Spinal cord (tissue), 9 donors: ENCODE measurements at regions not wholly inside any gene's neighbourhood (a gene's known extent, or its start where the extent isn't known, plus 50 kb on each side); places are given as distances from the start of the nearest gene placed in this dataset.

Experiments
- DNase-seq, 6 donors: peaks; one replicate each; pipeline versions ENCODE4 v3.0.0 to v3.0.0-alpha.2; 2013 to 2015; ENCODE audit warnings: low spot score in 6 of 6, low read depth in 4 of 6
- H3K27ac ChIP-seq: one replicate; pipeline ENCODE4 v1.5.1; 2013; ENCODE audit warnings: low read depth, low read length, control low read depth
- H3K27me3 ChIP-seq: one replicate; pipeline ENCODE4 v1.6.1; 2013; ENCODE audit warnings: low read length; ENCODE audit not compliant: control insufficient read depth, insufficient read depth
- H3K36me3 ChIP-seq: one replicate; pipeline ENCODE4 v1.6.1; 2013; ENCODE audit warnings: low read length; ENCODE audit not compliant: control insufficient read depth, insufficient read depth
- H3K4me1 ChIP-seq: one replicate; pipeline ENCODE4 v1.6.1; 2013; ENCODE audit warnings: low read length; ENCODE audit not compliant: control insufficient read depth, insufficient read depth
- H3K4me3 ChIP-seq: one replicate; pipeline ENCODE4 v1.5.1; 2013; ENCODE audit warnings: low read depth, low read length, control low read depth
- H3K9me3 ChIP-seq: one replicate; pipeline ENCODE4 v1.6.1; 2013; ENCODE audit warnings: low read length; ENCODE audit not compliant: control insufficient read depth, insufficient read depth
- WGBS: methylation state at CpG from one replicate; pipeline ENCODE4 v1.1.5; 2013; ENCODE audit warnings: missing lambda C conversion rate; ENCODE audit not compliant: insufficient coverage; 5-methylcytosine and 5-hydroxymethylcytosine counted together
- donor health status: healthy.

DNA sequence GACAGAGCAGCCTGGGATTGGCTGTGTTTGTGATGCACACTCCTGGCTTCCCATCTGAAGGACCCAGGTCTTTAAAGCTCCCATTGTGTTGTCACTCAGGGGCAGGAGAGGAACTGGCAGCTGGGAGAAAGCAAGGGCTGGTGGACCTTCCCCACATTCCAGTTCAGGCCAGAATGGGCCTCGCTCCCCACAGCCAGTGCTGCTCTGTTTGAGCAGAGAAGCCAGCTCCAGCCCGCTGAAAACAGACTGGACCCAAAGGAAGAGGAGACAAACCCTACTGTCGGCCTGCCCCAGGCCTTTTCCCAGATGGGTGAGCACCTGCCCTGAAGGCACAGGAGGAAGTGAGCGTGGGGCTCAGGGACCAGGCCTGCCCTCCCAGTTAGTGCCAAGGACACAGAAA lies 499.4 kb downstream of the NPHP4 start:
- WGBS = 53% methylated on average over 4 of the region's 4 CpGs
- H3K4me1 ChIP-seq = peaks cover 33% of the 10 kb centered on the region
- peaks cover 2% of the 10 kb centered on the region for H3K27me3 ChIP-seq
- no peak overlapping the region for H3K27ac ChIP-seq
- no peak for DNase-seq
- no peak overlapping the region for H3K4me3 ChIP-seq
- no peaks in the 10 kb centered on the region for H3K9me3 ChIP-seq
- H3K36me3 ChIP-seq = no peaks in the 10 kb centered on the region

GRCh38 chr1:5491207-5491904 lies 500.9 kb downstream of the NPHP4 start:
- Histone ChIP-seq H3K27me3 (peaks cover 2% of the 10 kb centered on the region), H3K9me3 (no peaks in the 10 kb centered on the region), H3K27ac (no peak overlapping the region), H3K4me1 (peaks cover 28% of the 10 kb centered on the region), H3K4me3 (no peak overlapping the region), H3K36me3 (no peaks in the 10 kb centered on the region)
- no peak for DNase-seq
- WGBS = 70% methylated on average over 9 of the region's 9 CpGs

GRCh38 chr1:5490635-5491034 lies 501.6 kb downstream of the NPHP4 start:
- H3K27me3 ChIP-seq = peaks cover 2% of the 10 kb centered on the region

GRCh38 chr1:5488448-5488847 lies 503.8 kb downstream of the NPHP4 start:
- no peak overlapping the region for H3K27ac ChIP-seq
- no peak for DNase-seq
- peaks cover 2% of the 10 kb centered on the region for H3K27me3 ChIP-seq
- H3K4me1 ChIP-seq = peaks cover 25% of the 10 kb centered on the region
- H3K9me3 ChIP-seq = no peaks in the 10 kb centered on the region
- no CpG with 5 or more reads among the region's 1 CpG for WGBS
- no peak overlapping the region for H3K4me3 ChIP-seq
- no peaks in the 10 kb centered on the region for H3K36me3 ChIP-seq

More at GRCh38 chr1:5490635-5491034, 501.6 kb downstream of the NPHP4 start:
- DNase-seq = peak in 2 of 6 donors; percentile 28 to 63
- Histone ChIP-seq H3K27ac (no peak overlapping the region), H3K4me3 (no peak overlapping the region), H3K9me3 (no peaks in the 10 kb centered on the region), H3K36me3 (no peaks in the 10 kb centered on the region), H3K4me1 (peaks cover 35% of the 10 kb centered on the region)
- 49% methylated on average over 12 of the region's 12 CpGs for WGBS

DNA sequence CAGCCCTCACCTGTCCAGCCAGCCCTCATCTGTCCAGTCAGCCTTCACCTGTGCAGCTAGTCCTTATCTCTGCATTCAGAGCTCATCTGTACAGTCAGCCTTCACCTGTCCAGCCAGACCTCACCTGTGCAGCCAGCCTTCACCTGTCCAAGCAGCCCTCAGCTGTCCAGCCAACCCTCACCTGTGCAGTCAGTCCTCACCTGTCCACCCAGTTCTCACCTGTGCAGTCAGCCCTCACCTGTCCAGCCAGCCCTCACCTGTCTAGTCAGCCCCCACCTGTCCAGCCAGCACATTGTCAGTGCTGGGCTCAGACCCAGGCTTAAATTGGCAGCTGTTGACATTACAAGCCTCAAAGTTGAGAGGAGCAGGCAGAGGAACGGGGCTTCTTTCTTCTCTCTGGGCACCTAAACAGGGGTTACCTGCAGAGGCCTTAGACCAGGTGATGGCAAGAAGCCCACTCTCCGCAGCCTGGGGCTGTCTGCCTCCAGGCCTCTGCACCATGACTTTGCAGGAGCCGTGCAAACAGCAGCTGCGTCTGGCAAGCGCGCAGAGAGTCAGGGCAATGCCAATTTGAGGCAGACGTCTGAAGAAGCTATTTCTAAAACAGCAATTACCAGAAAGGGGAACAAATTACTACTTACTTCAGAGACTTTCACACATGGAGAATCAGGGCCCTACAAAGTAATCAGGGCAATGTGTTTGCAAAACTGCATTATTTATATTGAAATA lies 506.1 kb downstream of the NPHP4 start:
- Histone ChIP-seq H3K27me3 (peaks cover 2% of the 10 kb centered on the region), H3K36me3 (no peaks in the 10 kb centered on the region), H3K4me3 (no peak overlapping the region), H3K27ac (no peak overlapping the region), H3K4me1 (peaks cover 16% of the 10 kb centered on the region), H3K9me3 (no peaks in the 10 kb centered on the region)
- DNase-seq = peak in 2 of 6 donors; percentile 56 to 62
- WGBS = 86% methylated on average over 6 of the region's 7 CpGs

DNA sequence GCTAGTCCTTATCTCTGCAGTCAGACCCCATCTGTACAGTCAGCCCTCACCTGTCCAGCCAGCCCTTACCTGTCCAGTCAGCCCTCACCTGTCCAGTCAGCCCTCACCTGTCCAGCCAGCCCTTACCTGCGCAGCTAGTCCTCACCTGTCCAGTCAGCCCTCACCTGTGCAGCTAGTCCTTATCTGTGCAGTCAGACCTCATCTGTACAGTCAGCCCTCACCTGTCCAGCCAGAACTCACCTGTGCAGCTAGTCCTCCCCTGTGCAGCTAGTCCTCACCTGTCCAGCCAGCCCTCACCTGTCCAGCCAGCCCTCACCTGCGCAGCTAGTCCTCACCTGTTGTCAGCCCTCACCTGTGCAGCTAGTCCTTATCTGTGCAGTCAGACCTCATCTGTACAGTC lies 506.8 kb downstream of the NPHP4 start:
- H3K27me3 ChIP-seq = no peaks in the 10 kb centered on the region
- H3K4me3 ChIP-seq = no peak overlapping the region
- 93% methylated on average over 2 of the region's 2 CpGs for WGBS
- no peaks in the 10 kb centered on the region for H3K36me3 ChIP-seq
- no peaks in the 10 kb centered on the region for H3K9me3 ChIP-seq
- H3K27ac ChIP-seq = no peak overlapping the region
- DNase-seq = no peak
- peaks cover 11% of the 10 kb centered on the region for H3K4me1 ChIP-seq

DNA sequence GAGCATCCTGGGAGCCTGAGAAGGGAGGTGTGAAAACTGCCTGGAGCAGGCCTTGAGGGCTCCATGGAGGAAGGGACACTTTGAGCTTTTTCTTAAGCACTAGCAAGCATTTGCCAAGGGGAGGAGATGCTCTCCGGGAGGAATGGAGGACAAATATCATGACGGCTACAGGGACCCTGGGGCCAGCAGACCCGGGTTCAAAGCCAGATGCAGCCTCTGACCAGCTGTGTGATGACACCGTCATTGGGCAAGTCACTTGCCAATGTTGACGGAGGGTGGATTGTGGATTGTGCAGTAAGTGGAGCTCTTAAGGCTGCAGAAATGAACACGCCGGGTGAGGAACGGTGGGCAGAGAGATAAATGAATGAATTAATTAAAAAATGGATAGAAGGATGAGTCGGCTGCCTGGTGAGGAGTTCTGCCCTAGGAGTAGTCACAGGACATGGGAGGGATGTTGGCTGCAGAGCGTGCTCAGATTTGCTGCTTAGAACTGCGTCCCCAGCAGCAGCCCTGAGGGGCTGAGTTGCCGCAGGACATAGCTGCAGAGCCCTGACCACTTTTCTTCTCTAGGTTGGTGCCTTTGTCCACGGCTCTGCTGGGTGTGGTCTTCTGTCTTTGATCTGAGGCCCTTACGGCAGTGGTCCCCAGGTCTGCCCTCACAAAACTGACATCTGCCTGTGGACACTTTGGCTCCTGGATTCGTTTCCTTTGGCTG lies 507.6 kb downstream of the NPHP4 start:
- no peaks in the 10 kb centered on the region for H3K36me3 ChIP-seq
- peak in 1 of 6 donors; percentile 26 for DNase-seq
- WGBS = 74% methylated on average over 15 of the region's 15 CpGs
- H3K4me1 ChIP-seq = peaks cover 16% of the 10 kb centered on the region
- no peak overlapping the region for H3K4me3 ChIP-seq
- no peaks in the 10 kb centered on the region for H3K9me3 ChIP-seq
- no peak overlapping the region for H3K27ac ChIP-seq
- no peaks in the 10 kb centered on the region for H3K27me3 ChIP-seq

DNA sequence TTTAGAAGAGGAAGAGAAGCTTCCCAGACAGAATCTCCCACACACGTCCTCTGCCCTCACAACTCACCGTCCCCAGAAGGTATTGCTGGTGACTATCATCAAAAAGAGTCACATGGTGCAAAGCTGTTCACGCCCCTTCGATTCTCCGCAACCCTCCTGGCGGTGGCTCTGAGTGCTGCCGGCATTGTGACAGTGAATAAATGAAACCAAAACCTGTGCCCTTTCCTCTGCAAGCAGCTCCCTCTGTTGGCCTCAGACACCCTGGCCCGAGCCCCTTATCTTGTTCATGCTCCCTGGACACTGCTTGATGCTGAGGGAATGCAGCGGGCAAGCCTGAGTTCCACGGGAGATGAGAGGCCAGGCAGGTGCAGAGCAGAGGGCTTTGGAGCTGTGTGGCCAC lies 510.3 kb downstream of the NPHP4 start:
- Histone ChIP-seq H3K36me3 (no peaks in the 10 kb centered on the region), H3K9me3 (no peaks in the 10 kb centered on the region), H3K27me3 (no peaks in the 10 kb centered on the region), H3K4me3 (no peak overlapping the region), H3K4me1 (peaks cover 28% of the 10 kb centered on the region), H3K27ac (no peak overlapping the region)
- DNase-seq = peak in 1 of 6 donors; percentile 56
- 50% methylated on average over 10 of the region's 10 CpGs for WGBS

- WGBS = 99% methylated on average over 8 of the region's 10 CpGs
- H3K36me3 ChIP-seq = no peaks in the 10 kb centered on the region
- DNase-seq = no peak
- H3K4me1 ChIP-seq = peaks cover 24% of the 10 kb centered on the region
- H3K4me3 ChIP-seq = no peak overlapping the region
- H3K27me3 ChIP-seq = no peaks in the 10 kb centered on the region
- no peaks in the 10 kb centered on the region for H3K9me3 ChIP-seq
- no peak overlapping the region for H3K27ac ChIP-seq
Measured at GRCh38 chr1:5480906-5481305, 511.3 kb downstream of the NPHP4 start.
